Astrocyte (in vitro differentiated cells and primary cell): ENCODE measurements at regions not wholly inside any gene's neighbourhood (a gene's known extent, or its start where the extent isn't known, plus 50 kb on each side); places are given as distances from the start of the nearest gene placed in this dataset.

Source experiments
- EZH2 ChIP-seq: IDR thresholded peaks from 2 replicates; pipeline ENCODE4 v1.6.1; 2012; ENCODE audit warnings: mild to moderate bottlenecking, low read length, inconsistent platforms; ENCODE audit not compliant: insufficient read depth
- TF ChIP-seq, protein P1 (sequence below): IDR thresholded peaks from 2 replicates; pipeline ENCODE4 v1.5.1; 2011; ENCODE audit warnings: low read depth, mild to moderate bottlenecking, inconsistent platforms, low read length, moderate library complexity; ENCODE audit not compliant: insufficient read depth

DNA sequence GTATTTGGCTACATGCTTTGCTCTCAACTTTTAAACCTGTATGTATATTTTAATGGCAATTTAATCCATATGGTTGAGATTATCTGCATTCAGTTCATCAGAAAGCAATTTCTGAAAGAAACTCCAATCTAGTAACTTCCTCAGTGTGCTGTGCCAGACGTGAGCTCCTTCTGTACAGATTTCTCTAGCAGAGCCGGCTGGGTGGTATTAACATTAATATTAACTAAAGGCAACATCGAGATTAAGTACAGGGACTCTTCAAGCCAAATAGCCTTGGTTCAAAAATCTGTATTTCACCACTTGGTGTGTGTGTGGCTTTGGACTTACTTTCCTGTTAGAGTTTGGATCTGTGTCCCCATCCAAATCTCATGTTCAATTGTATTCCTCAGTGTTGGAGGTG, 55.5 kb upstream of the NUDT7 start:
- TF ChIP-seq, protein P1, sequence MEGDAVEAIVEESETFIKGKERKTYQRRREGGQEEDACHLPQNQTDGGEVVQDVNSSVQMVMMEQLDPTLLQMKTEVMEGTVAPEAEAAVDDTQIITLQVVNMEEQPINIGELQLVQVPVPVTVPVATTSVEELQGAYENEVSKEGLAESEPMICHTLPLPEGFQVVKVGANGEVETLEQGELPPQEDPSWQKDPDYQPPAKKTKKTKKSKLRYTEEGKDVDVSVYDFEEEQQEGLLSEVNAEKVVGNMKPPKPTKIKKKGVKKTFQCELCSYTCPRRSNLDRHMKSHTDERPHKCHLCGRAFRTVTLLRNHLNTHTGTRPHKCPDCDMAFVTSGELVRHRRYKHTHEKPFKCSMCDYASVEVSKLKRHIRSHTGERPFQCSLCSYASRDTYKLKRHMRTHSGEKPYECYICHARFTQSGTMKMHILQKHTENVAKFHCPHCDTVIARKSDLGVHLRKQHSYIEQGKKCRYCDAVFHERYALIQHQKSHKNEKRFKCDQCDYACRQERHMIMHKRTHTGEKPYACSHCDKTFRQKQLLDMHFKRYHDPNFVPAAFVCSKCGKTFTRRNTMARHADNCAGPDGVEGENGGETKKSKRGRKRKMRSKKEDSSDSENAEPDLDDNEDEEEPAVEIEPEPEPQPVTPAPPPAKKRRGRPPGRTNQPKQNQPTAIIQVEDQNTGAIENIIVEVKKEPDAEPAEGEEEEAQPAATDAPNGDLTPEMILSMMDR = no peak
- no peak for TF ChIP-seq EZH2
